A549 (cell line): ENCODE measurements at regions not wholly inside any gene's neighbourhood (a gene's known extent, or its start where the extent isn't known, plus 50 kb on each side); places are given as distances from the start of the nearest gene placed in this dataset.

Source experiments
- CHD4 ChIP-seq: fragments of 200-600 bp; sonication (generic); IDR thresholded peaks from 2 replicates; pipeline ENCODE4 v1.6.1; 2016; ENCODE audit warnings: antibody characterized with exemption, mild to moderate bottlenecking, borderline replicate concordance
- CTCF ChIP-seq: fragments of >200 bp; sonication (Bioruptor Twin); formaldehyde crosslinking; IDR thresholded peaks from 3 replicates; pipeline ENCODE4 v1.5.1; 2016
- KDM1A ChIP-seq: fragments of 200-600 bp; sonication (generic); IDR thresholded peaks from 2 replicates; pipeline ENCODE4 v1.6.1; 2016; ENCODE audit warnings: low read depth, mild to moderate bottlenecking
- KDM5A ChIP-seq: fragments of 200-600 bp; sonication (generic); IDR thresholded peaks from 2 replicates; pipeline ENCODE4 v1.6.1; 2016; ENCODE audit warnings: antibody characterized with exemption, mild to moderate bottlenecking
- NR3C1 ChIP-seq: fragments of >200 bp; sonication (Bioruptor Twin); formaldehyde crosslinking; IDR thresholded peaks from 3 replicates; pipeline ENCODE4 v1.6.1; 2017
- PHF8 ChIP-seq: fragments of 200-600 bp; sonication (generic); IDR thresholded peaks from 2 replicates; pipeline ENCODE4 v1.6.1; 2016; ENCODE audit warnings: low read depth, mild to moderate bottlenecking, antibody characterized with exemption, moderate library complexity, borderline replicate concordance
- POLR2A ChIP-seq: IDR thresholded peaks from 2 replicates; pipeline ENCODE4 v1.6.1; 2012; ENCODE audit warnings: mild to moderate bottlenecking, low read length
- REST ChIP-seq: fragments of 200-600 bp; sonication (generic); IDR thresholded peaks from 2 replicates; pipeline ENCODE4 v1.6.1; 2016; ENCODE audit warnings: antibody characterized with exemption, mild to moderate bottlenecking, moderate library complexity
- RFX5 ChIP-seq: fragments of 450-650 bp; IDR thresholded peaks from 2 replicates; pipeline ENCODE4 v1.7.1; 2014; ENCODE audit warnings: antibody characterized with exemption, mild to moderate bottlenecking, moderate library complexity
- SMC3 ChIP-seq: fragments of >200 bp; sonication (Bioruptor Twin); formaldehyde crosslinking; IDR thresholded peaks from 3 replicates; pipeline ENCODE4 v1.6.1; 2018; ENCODE audit warnings: inconsistent platforms
- USF2 ChIP-seq: fragments of 450-650 bp; IDR thresholded peaks from 2 replicates; pipeline ENCODE4 v1.6.1; 2014; ENCODE audit warnings: antibody characterized with exemption
- ZFP36 ChIP-seq: fragments of 450-650 bp; IDR thresholded peaks from 2 replicates; pipeline ENCODE4 v1.6.1; 2014; ENCODE audit warnings: borderline replicate concordance; ENCODE audit not compliant: partially characterized antibody

- TF ChIP-seq CTCF (no peak), KDM1A (no peak), SMC3 (no peak), CHD4 (no peak), USF2 (no peak), NR3C1 (no peak), PHF8 (no peak), REST (no peak), KDM5A (no peak), RFX5 (no peak), ZFP36 (no peak), POLR2A (no peak)
Measured at GRCh38 chr6:104305206-104305605, 554.5 kb downstream of the HACE1 start.
